K562 (cell line): ENCODE measurements at regions not wholly inside any gene's neighbourhood (a gene's known extent, or its start where the extent isn't known, plus 50 kb on each side); places are given as distances from the start of the nearest gene placed in this dataset.

Source experiments
- ATAC-seq: fragments of 200-7000 bp; cut with Tn5 transposase; 3 replicates; pipeline ENCODE4 v1.9.1; 2020; ENCODE audit warnings: moderate library complexity
- BruUV-seq: library from RNA; stranded (reverse); fragments of 400-500 nt; replicated peaks from 2 replicates; lab custom pipeline; 2021; lab: Mats Ljungman, UMichigan
- CTCF ChIA-PET: fragments of 300-600 bp; formaldehyde crosslinking; extraction: SDS; loops from one replicate; lab custom pipeline; 2021; ENCODE audit warnings: low intra/inter-chr PET ratio; lab: Yijun Ruan, JAX
- POLR2A ChIA-PET: fragments of 300-600, 350-650 bp; sonication (Branson Sonifier 250); formaldehyde crosslinking; extraction: SDS; loops from one replicate; lab custom pipeline; 2021; ENCODE audit warnings: antibody characterized with exemption, inconsistent platforms; lab: Yijun Ruan, JAX
- DNase-seq, 4 experiments: peaks; one replicate each; pipeline versions ENCODE4 v3.0.0 to v3.0.0-alpha.2; 2011 to 2018; ENCODE audit warnings: low spot score in 3 of 4, mixed read lengths in 3 of 4; ENCODE audit errors: extremely low read depth in 1 of 4
- FAIRE-seq: peaks from 2 replicates; lab custom pipeline; 2011; peaks lifted over from hg19 to GRCh38; lab: Jason Lieb, UNC
- H2AFZ ChIP-seq: 2 replicates; pipeline ENCODE4 v1.6.0; 2011; ENCODE audit warnings: low read depth, low read length, control low read depth, inconsistent platforms
- H3K27ac ChIP-seq: fragments of 200-600 bp; 3 replicates; pipeline ENCODE4 v1.8.0; 2011; ENCODE audit warnings: low read depth, mild to moderate bottlenecking, control low read depth, inconsistent platforms, low read length, moderate library complexity, mixed read lengths; ENCODE audit errors: extremely low read depth
- H3K27me3 ChIP-seq, 2 experiments: fragments of 300-600 bp in 1 of 2; 2 replicates in 1 of 2; 3 replicates in 1 of 2; pipeline versions ENCODE4 v1.6.0 to v1.8.0; 2011; ENCODE audit warnings: inconsistent platforms in 2 of 2, low read length in 2 of 2, mild to moderate bottlenecking in 1 of 2, mixed read lengths in 1 of 2, moderate library complexity in 1 of 2; ENCODE audit not compliant: control insufficient read depth in 2 of 2, insufficient read depth in 2 of 2
- H3K36me3 ChIP-seq: fragments of 300-600 bp; 3 replicates; pipeline ENCODE4 v1.8.0; 2011; ENCODE audit warnings: mild to moderate bottlenecking, low read length, inconsistent platforms; ENCODE audit not compliant: control insufficient read depth, insufficient read depth
- H3K4me1 ChIP-seq, 2 experiments: fragments of 200-600 bp in 1 of 2; replicated peaks in 1 of 2; 2 replicates in 1 of 2; 3 replicates in 1 of 2; pipeline versions ENCODE4 v1.5.1 to v1.8.0; 2011; ENCODE audit warnings: inconsistent platforms in 2 of 2, low read length in 2 of 2, mild to moderate bottlenecking in 1 of 2, mixed read lengths in 1 of 2, moderate library complexity in 1 of 2; ENCODE audit not compliant: control insufficient read depth in 2 of 2, insufficient read depth in 2 of 2
- H3K4me2 ChIP-seq: 2 replicates; pipeline ENCODE4 v1.6.1; 2011; ENCODE audit warnings: low read length, control low read depth, inconsistent platforms, mixed read lengths; ENCODE audit not compliant: insufficient read depth
- H3K4me3 ChIP-seq: fragments of 200-600 bp; sonication (generic), shearing (Covaris generic); 2 replicates; pipeline ENCODE4 v1.5.1; 2016; ENCODE audit warnings: control low read depth, inconsistent platforms
- H3K79me2 ChIP-seq: fragments of 200-600 bp; 3 replicates; pipeline ENCODE4 v1.8.0; 2011; ENCODE audit warnings: low read length, inconsistent platforms; ENCODE audit not compliant: control insufficient read depth, insufficient read depth
- H3K9ac ChIP-seq, 2 experiments: 2 replicates each; pipeline versions ENCODE4 v1.6.0 to v1.6.1; 2011; ENCODE audit warnings: low read depth in 2 of 2, low read length in 2 of 2, control low read depth in 1 of 2, inconsistent platforms in 1 of 2, mild to moderate bottlenecking in 1 of 2, mixed read lengths in 1 of 2; ENCODE audit not compliant: insufficient read depth in 1 of 2
- H3K9me1 ChIP-seq: one replicate; pipeline ENCODE4 v1.6.0; 2011; ENCODE audit warnings: inconsistent platforms, mild to moderate bottlenecking, low read length, moderate library complexity; ENCODE audit not compliant: control insufficient read depth, insufficient read depth
- H3K9me3 ChIP-seq: replicated peaks from 2 replicates; pipeline ENCODE4 v1.5.1; 2011; ENCODE audit warnings: low read depth, low read length, inconsistent platforms; ENCODE audit not compliant: control insufficient read depth, insufficient read depth
- H4K20me1 ChIP-seq: replicated peaks from 2 replicates; pipeline ENCODE4 v1.6.1; 2011; ENCODE audit warnings: low read length, inconsistent platforms, mixed read lengths; ENCODE audit not compliant: control insufficient read depth, insufficient read depth
- E2F8 ChIP-seq: fragments of 450-650 bp; IDR thresholded peaks from 2 replicates; pipeline ENCODE4 v1.7.1; 2018; ENCODE audit warnings: mild to moderate bottlenecking, low read depth; ENCODE audit not compliant: partially characterized antibody
- EP300 ChIP-seq: IDR thresholded peaks from 2 replicates; pipeline ENCODE4 v1.6.1; 2012; ENCODE audit warnings: low read length, improper control_type of control experiment
- NCOA2 ChIP-seq, 2 experiments: fragments of 450-650 bp; IDR thresholded peaks; 2 replicates each; pipeline ENCODE4 v1.6.1; 2018; ENCODE audit warnings: mild to moderate bottlenecking in 2 of 2, moderate library complexity in 1 of 2; ENCODE audit not compliant: partially characterized antibody in 2 of 2
- NR4A1 ChIP-seq, 2 experiments: fragments of 250-450 bp in 1 of 2; fragments of 450-650 bp in 1 of 2; sonication (Bioruptor Pico) in 1 of 2; IDR thresholded peaks; 2 replicates each; pipeline versions ENCODE4 v1.4.0 to v1.6.1; 2016 to 2020; ENCODE audit warnings: mild to moderate bottlenecking in 2 of 2, missing compliant biosample characterization in 1 of 2, missing genetic modification characterization in 1 of 2, moderate library complexity in 1 of 2
- PHB2 ChIP-seq: fragments of 450-650 bp; IDR thresholded peaks from 2 replicates; pipeline ENCODE4 v1.6.1; 2017; ENCODE audit warnings: low read depth
- SREBF1 ChIP-seq: fragments of 150-350 bp; IDR thresholded peaks from 2 replicates; pipeline ENCODE4 v1.6.1; 2014; ENCODE audit warnings: antibody characterized with exemption, low read depth, low read length, borderline replicate concordance
- ZNF592 ChIP-seq: fragments of 450-650 bp; IDR thresholded peaks from 2 replicates; pipeline ENCODE4 v1.6.1; 2017; ENCODE audit warnings: antibody characterized with exemption, mild to moderate bottlenecking
- ZNF707 ChIP-seq: fragments of 250-450 bp; sonication (Bioruptor Pico); conservative IDR thresholded peaks from 2 replicates; pipeline ENCODE4 v1.8.0; 2022; ENCODE audit warnings: inconsistent platforms, mild to moderate bottlenecking, moderate library complexity
- WGBS: fragments of 100-300 bp; shearing (Covaris generic); methylation state at CpG from one replicate; pipeline ENCODE4 v1.1.6; 2016; ENCODE audit warnings: low coverage, mixed read lengths; ENCODE audit not compliant: insufficient coverage; ENCODE audit errors: missing lambda C conversion rate; 5-methylcytosine and 5-hydroxymethylcytosine counted together
- in situ Hi-C: fragments of 300-500 bp; cut with MboI; formaldehyde crosslinking; loops from 4 replicates; pipeline ENCODE4 v1.15.0; 2018; ENCODE audit warnings: inconsistent platforms, mixed read lengths
- intact Hi-C: fragments of 100-400 bp; cut with micrococcal nuclease; formaldehyde crosslinking; loops from 2 replicates; pipeline ENCODE4 v1.14.2; 2022

- no peak for TF ChIP-seq ZNF592
- no peak for TF ChIP-seq NR4A1 (CRISPR knock-in tag; IDR thresholded peaks at IDR 0.05)
- no peak for TF ChIP-seq NR4A1 (tag; IDR thresholded peaks at IDR 0.05)
- TF ChIP-seq ZNF707 (CRISPR knock-in tag) = no peak
- TF ChIP-seq SREBF1 = no peak
- no peak for TF ChIP-seq EP300
- TF ChIP-seq NCOA2 (IDR thresholded peaks at IDR 0.05; ENCODE audit: partially characterized antibody in 2 of 2) = no peak
These were observed 184.6 kb downstream of the SLC6A15 start (continued) for GRCh38 chr12:84727961-84728360.

- no peaks in the 10 kb centered on the region for H3K4me1 ChIP-seq
- H3K4me3 ChIP-seq = no peak overlapping the region
- no TSS peak for BruUV-seq
- ATAC-seq = no peak
- intact Hi-C loops = no loop called here
- TF ChIP-seq E2F8 = no peak
- no peak for TF ChIP-seq PHB2
- no peak overlapping the region for H3K4me2 ChIP-seq
- ChIA-PET POLR2A (no interaction called here), CTCF (no interaction called here)
- no peak overlapping the region for H3K9ac ChIP-seq
- H3K27me3 ChIP-seq = no peaks in the 10 kb centered on the region
- H3K79me2 ChIP-seq = no peaks in the 10 kb centered on the region
- H4K20me1 ChIP-seq = no peaks in the 10 kb centered on the region
- FAIRE-seq = no peak
- H3K9me3 ChIP-seq = no peaks in the 10 kb centered on the region; the same call in 1 of the 2 replicates
- H3K27ac ChIP-seq = no peak overlapping the region
- 0% methylated on average over 2 of the region's 2 CpGs for WGBS
- no peaks in the 10 kb centered on the region for H3K36me3 ChIP-seq
- DNase-seq = no peak
- no peaks in the 10 kb centered on the region for H3K9me1 ChIP-seq
- no peak overlapping the region for H2AFZ ChIP-seq
- in situ Hi-C loops = no loop called here
These were observed 185.8 kb downstream of the SLC6A15 start for GRCh38 chr12:84726780-84727179.
